GM21619 (cell line): ENCODE measurements at regions not wholly inside any gene's neighbourhood (a gene's known extent, or its start where the extent isn't known, plus 50 kb on each side); places are given as distances from the start of the nearest gene placed in this dataset.

ENCODE experiments used
- ATAC-seq: cut with Tn5 transposase; IDR thresholded peaks from one replicate; pipeline ENCODE4 v1.9.1; 2021; ENCODE audit not compliant: unreplicated experiment

GRCh38 chr11:59263225-59263894, 50.6 kb upstream of the MPEG1 start:
- ATAC-seq, result no peak
